ENCODE measurements at regions not wholly inside any gene's neighbourhood (a gene's known extent, or its start where the extent isn't known, plus 50 kb on each side); places are given as distances from the start of the nearest gene placed in this dataset.
A peak's percentile ranks its signal among the peaks of the same experiment; 100 is the strongest.

DNA sequence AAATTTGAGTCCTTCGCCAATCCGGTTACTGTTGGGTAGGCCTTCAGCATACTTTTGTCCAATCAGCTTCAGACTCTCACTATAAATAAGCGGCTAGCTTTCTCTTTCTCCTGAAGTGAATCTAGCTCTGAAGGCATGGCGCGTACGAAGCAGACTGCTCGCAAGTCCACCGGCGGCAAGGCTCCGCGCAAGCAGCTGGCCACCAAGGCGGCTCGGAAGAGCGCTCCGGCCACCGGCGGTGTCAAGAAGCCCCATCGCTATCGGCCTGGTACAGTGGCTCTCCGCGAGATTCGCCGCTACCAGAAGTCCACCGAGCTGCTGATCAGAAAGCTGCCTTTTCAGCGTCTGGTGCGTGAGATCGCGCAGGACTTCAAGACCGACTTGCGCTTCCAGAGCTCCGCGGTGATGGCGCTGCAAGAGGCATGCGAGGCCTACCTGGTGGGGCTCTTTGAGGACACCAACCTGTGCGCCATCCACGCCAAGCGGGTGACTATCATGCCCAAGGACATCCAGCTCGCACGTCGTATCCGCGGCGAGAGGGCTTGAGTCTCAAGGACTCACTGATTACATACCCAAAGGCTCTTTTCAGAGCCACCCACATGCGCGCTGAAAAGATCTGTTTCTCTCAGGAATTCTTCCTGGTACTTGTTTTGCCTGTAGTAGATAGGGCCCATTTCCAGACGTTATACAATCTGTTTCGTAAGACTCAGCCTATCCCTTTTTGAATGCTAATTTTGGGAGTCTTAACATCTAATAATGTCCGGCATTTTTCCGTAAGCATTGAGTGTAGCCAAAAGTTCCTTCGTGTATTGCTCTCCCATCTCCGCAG lies 102.0 kb downstream of the OR2B2 start (continued):
- TF ChIP-seq, protein P1, sequence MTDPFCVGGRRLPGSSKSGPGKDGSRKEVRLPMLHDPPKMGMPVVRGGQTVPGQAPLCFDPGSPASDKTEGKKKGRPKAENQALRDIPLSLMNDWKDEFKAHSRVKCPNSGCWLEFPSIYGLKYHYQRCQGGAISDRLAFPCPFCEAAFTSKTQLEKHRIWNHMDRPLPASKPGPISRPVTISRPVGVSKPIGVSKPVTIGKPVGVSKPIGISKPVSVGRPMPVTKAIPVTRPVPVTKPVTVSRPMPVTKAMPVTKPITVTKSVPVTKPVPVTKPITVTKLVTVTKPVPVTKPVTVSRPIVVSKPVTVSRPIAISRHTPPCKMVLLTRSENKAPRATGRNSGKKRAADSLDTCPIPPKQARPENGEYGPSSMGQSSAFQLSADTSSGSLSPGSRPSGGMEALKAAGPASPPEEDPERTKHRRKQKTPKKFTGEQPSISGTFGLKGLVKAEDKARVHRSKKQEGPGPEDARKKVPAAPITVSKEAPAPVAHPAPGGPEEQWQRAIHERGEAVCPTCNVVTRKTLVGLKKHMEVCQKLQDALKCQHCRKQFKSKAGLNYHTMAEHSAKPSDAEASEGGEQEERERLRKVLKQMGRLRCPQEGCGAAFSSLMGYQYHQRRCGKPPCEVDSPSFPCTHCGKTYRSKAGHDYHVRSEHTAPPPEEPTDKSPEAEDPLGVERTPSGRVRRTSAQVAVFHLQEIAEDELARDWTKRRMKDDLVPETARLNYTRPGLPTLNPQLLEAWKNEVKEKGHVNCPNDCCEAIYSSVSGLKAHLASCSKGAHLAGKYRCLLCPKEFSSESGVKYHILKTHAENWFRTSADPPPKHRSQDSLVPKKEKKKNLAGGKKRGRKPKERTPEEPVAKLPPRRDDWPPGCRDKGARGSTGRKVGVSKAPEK (CRISPR knock-in tag; IDR thresholded peaks at IDR 0.05; ENCODE audit: borderline replicate concordance): peak; percentile 98
- TF ChIP-seq, protein P2, sequence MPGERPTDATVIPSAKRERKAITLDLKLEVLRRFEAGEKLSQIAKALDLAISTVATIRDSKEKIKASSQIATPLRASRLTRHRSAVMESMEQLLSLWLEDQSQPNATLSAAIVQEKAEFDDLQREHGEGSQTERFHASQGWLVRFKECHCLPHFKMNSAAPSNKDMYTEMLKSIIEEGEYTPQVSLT (CRISPR knock-in tag; IDR thresholded peaks at IDR 0.05; ENCODE audit: borderline replicate concordance, low read depth): no peak
- TF ChIP-seq ZNF703 (CRISPR knock-in tag; IDR thresholded peaks at IDR 0.05; ENCODE audit: borderline replicate concordance): peak; percentile 81
- TF ChIP-seq, protein P3, sequence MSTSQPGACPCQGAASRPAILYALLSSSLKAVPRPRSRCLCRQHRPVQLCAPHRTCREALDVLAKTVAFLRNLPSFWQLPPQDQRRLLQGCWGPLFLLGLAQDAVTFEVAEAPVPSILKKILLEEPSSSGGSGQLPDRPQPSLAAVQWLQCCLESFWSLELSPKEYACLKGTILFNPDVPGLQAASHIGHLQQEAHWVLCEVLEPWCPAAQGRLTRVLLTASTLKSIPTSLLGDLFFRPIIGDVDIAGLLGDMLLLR (CRISPR knock-in tag; IDR thresholded peaks at IDR 0.05): peak; percentile 54; the same call in 1 of the 2 replicates
- TF ChIP-seq ZNF781 (CRISPR knock-in tag; IDR thresholded peaks at IDR 0.05; ENCODE audit: borderline replicate concordance, not compliant biosample characterization): peak; percentile 97
- peak; percentile 82 for TF ChIP-seq PHF8 (CRISPR knock-in tag; IDR thresholded peaks at IDR 0.05)
- no peak for TF ChIP-seq ZBTB21 (CRISPR knock-in tag; IDR thresholded peaks at IDR 0.05)
- TF ChIP-seq MZF1 (CRISPR knock-in tag; IDR thresholded peaks at IDR 0.05; ENCODE audit: borderline replicate concordance): 0 out of 2 replicates have a peak, but pooled peaks have one; percentile 75
- TF ChIP-seq BCL6 (CRISPR knock-in tag; IDR thresholded peaks at IDR 0.05): peak; percentile 27; the same call in 1 of the 2 replicates
- 0 out of 2 replicates have a peak, but pooled peaks have one; percentile 61 for TF ChIP-seq KLF13 (CRISPR knock-in tag; IDR thresholded peaks at IDR 0.05)
- peak; percentile 99 for TF ChIP-seq POLR2G (IDR thresholded peaks at IDR 0.05; ENCODE audit: low read depth, low read length)
- TF ChIP-seq, protein P4, sequence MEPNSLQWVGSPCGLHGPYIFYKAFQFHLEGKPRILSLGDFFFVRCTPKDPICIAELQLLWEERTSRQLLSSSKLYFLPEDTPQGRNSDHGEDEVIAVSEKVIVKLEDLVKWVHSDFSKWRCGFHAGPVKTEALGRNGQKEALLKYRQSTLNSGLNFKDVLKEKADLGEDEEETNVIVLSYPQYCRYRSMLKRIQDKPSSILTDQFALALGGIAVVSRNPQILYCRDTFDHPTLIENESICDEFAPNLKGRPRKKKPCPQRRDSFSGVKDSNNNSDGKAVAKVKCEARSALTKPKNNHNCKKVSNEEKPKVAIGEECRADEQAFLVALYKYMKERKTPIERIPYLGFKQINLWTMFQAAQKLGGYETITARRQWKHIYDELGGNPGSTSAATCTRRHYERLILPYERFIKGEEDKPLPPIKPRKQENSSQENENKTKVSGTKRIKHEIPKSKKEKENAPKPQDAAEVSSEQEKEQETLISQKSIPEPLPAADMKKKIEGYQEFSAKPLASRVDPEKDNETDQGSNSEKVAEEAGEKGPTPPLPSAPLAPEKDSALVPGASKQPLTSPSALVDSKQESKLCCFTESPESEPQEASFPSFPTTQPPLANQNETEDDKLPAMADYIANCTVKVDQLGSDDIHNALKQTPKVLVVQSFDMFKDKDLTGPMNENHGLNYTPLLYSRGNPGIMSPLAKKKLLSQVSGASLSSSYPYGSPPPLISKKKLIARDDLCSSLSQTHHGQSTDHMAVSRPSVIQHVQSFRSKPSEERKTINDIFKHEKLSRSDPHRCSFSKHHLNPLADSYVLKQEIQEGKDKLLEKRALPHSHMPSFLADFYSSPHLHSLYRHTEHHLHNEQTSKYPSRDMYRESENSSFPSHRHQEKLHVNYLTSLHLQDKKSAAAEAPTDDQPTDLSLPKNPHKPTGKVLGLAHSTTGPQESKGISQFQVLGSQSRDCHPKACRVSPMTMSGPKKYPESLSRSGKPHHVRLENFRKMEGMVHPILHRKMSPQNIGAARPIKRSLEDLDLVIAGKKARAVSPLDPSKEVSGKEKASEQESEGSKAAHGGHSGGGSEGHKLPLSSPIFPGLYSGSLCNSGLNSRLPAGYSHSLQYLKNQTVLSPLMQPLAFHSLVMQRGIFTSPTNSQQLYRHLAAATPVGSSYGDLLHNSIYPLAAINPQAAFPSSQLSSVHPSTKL (CRISPR knock-in tag; IDR thresholded peaks at IDR 0.05): peak; percentile 51; the same call in 1 of the 2 replicates
- TF ChIP-seq ARHGAP35 (CRISPR knock-in tag; IDR thresholded peaks at IDR 0.05; ENCODE audit: borderline replicate concordance): peak; percentile 90; the same call in 1 of the 2 replicates
- peak; percentile 15 for TF ChIP-seq SKI (IDR thresholded peaks at IDR 0.05; ENCODE audit: partially characterized antibody)
- TF ChIP-seq ZNF550 (CRISPR knock-in tag; IDR thresholded peaks at IDR 0.05; ENCODE audit: borderline replicate concordance): no peak
- no peak for TF ChIP-seq JDP2 (CRISPR knock-in tag; IDR thresholded peaks at IDR 0.05; ENCODE audit: borderline replicate concordance)
- TF ChIP-seq NFE2L2 (IDR thresholded peaks at IDR 0.05; ENCODE audit: low read length): no peak

Measured in HepG2 (cell line).